Upper lobe of left lung (tissue), 6 donors: ENCODE measurements at regions not wholly inside any gene's neighbourhood (a gene's known extent, or its start where the extent isn't known, plus 50 kb on each side); places are given as distances from the start of the nearest gene placed in this dataset.

Source experiments
- ATAC-seq, 2 donors: fragments of 200-7000 bp; cut with Tn5 transposase; one replicate each; pipeline ENCODE4 v1.9.1; 2022; ENCODE audit warnings: mild to moderate bottlenecking in 2 of 2, moderate library complexity in 2 of 2; ENCODE audit not compliant: low FRiP score in 2 of 2
- DNase-seq, 2 donors: peaks; one replicate each; pipeline ENCODE4 v3.0.0-alpha.2; 2019 to 2020
- H3K27ac ChIP-seq, 4 donors: fragments of 200-600 bp; sonication (generic); one replicate each; pipeline ENCODE4 v1.5.1; 2016 to 2019
- H3K27me3 ChIP-seq, 4 donors: fragments of 200-600 bp; sonication (generic); one replicate each; pipeline ENCODE4 v1.5.1; 2017 to 2019
- H3K36me3 ChIP-seq, 4 donors: fragments of 200-600 bp; sonication (generic); one replicate each; pipeline ENCODE4 v1.5.1; 2016 to 2019
- H3K4me1 ChIP-seq, 4 donors: fragments of 200-600 bp; sonication (generic); one replicate each; pipeline ENCODE4 v1.5.1; 2018 to 2019
- H3K4me3 ChIP-seq, 4 donors: fragments of 200-600 bp; sonication (generic); one replicate each; pipeline ENCODE4 v1.5.1; 2017 to 2019; ENCODE audit warnings: mild to moderate bottlenecking in 2 of 4, moderate library complexity in 1 of 4
- H3K9me3 ChIP-seq, 4 donors: fragments of 200-600 bp; sonication (generic); one replicate each; pipeline ENCODE4 v1.5.1; 2018 to 2019
- EP300 ChIP-seq, 4 donors: sonication (generic); formaldehyde crosslinking; IDR thresholded peaks; one replicate each; pipeline ENCODE4 v1.5.1; 2017; ENCODE audit warnings: antibody characterized with exemption in 4 of 4, control low read depth in 2 of 4
- POLR2A ChIP-seq, 4 donors: fragments of 450-650 bp; IDR thresholded peaks; one replicate each; pipeline ENCODE4 v1.5.1; 2016 to 2017; ENCODE audit warnings: antibody characterized with exemption in 4 of 4, mild to moderate bottlenecking in 2 of 4
- POLR2AphosphoS5 ChIP-seq, 2 donors: sonication (generic); formaldehyde crosslinking; IDR thresholded peaks; one replicate each; pipeline ENCODE4 v1.5.1; 2017; ENCODE audit warnings: antibody characterized with exemption in 2 of 2
- WGBS, 2 donors: methylation state at CpG; one replicate each; pipeline ENCODE4 v1.1.5; 2017 to 2018; 5-methylcytosine and 5-hydroxymethylcytosine counted together
- TF ChIP-seq, protein P1 (sequence below), 6 experiments: fragments of 450-650 bp in 4 of 6; fragments of 200-600 bp in 2 of 6; sonication (generic) in 2 of 6; IDR thresholded peaks; one replicate each; pipeline ENCODE4 v1.5.1; 2016 to 2019; ENCODE audit warnings: antibody characterized with exemption in 6 of 6
- donor health status: DM: no; HTN: no; CAD: no; lungs with moderate emphysema.
- donor health status: DM: no; HTN: yes; CAD: no; lungs with severe emphysema.

DNA sequence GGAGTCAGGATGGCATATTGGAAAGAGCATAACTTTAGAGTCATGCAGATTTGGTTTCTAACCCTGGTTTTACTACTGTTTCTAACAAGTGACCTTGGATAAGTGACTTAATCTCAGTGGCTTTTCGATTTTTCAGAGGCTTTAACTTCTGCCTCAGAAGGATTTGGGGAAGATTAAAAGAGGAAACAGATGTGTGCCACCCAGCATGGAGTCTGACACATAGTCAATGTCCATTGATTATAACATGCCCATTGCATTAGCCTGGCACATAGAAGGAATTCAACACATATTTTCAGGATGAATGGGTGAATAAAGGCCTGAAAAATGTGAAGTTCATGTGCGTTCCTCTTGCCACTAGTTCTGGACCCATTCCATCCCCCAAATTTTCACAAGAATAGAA lies 438.2 kb downstream of the EPHA4 start:
- TF ChIP-seq, protein P1, sequence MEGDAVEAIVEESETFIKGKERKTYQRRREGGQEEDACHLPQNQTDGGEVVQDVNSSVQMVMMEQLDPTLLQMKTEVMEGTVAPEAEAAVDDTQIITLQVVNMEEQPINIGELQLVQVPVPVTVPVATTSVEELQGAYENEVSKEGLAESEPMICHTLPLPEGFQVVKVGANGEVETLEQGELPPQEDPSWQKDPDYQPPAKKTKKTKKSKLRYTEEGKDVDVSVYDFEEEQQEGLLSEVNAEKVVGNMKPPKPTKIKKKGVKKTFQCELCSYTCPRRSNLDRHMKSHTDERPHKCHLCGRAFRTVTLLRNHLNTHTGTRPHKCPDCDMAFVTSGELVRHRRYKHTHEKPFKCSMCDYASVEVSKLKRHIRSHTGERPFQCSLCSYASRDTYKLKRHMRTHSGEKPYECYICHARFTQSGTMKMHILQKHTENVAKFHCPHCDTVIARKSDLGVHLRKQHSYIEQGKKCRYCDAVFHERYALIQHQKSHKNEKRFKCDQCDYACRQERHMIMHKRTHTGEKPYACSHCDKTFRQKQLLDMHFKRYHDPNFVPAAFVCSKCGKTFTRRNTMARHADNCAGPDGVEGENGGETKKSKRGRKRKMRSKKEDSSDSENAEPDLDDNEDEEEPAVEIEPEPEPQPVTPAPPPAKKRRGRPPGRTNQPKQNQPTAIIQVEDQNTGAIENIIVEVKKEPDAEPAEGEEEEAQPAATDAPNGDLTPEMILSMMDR (IDR thresholded peaks at IDR 0.05) = no peak
- TF ChIP-seq POLR2A (IDR thresholded peaks at IDR 0.05) = no peak
- H3K27me3 ChIP-seq = no peaks in the 10 kb centered on the region
- DNase-seq (no peak), ATAC-seq (no peak)
- no peaks in the 10 kb centered on the region for H3K9me3 ChIP-seq
- no peak overlapping the region for H3K27ac ChIP-seq
- no peak overlapping the region for H3K4me3 ChIP-seq
- 68 to 83% methylated on average over 2 of the region's 2 CpGs for WGBS, 2 donors
- no peaks in the 10 kb centered on the region for H3K36me3 ChIP-seq
- H3K4me1 ChIP-seq = no peaks in the 10 kb centered on the region

DNA sequence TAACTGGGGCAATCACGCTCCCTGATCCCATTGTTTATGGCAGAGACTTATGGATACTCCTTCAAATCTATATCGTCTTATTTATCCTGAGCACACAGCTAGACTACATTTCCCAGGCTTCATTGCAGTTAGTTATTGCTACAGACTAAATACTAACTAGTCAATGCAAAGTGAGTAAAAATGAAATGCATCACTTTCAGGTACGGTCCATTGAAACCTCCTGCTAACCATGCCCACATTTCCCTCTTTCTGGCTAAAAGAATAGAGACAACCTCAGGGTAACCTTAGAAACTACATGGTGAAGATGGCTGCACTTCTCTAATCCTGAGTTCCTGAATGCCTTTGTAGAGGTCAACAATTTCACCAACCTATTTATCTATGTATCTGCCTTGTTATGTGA lies 437.4 kb downstream of the EPHA4 start:
- Histone ChIP-seq H3K9me3 (no peaks in the 10 kb centered on the region), H3K4me1 (no peaks in the 10 kb centered on the region), H3K4me3 (no peak overlapping the region), H3K27ac (no peak overlapping the region), H3K36me3 (no peaks in the 10 kb centered on the region), H3K27me3 (no peaks in the 10 kb centered on the region)
- WGBS, 2 donors = 89 to 95% methylated on average over 3 of the region's 3 CpGs
- ATAC-seq (no peak), DNase-seq (no peak)
- TF ChIP-seq EP300 (IDR thresholded peaks at IDR 0.05) (no peak), POLR2A (IDR thresholded peaks at IDR 0.05) (no peak), POLR2AphosphoS5 (IDR thresholded peaks at IDR 0.05) (no peak)
- TF ChIP-seq, protein P1 (IDR thresholded peaks at IDR 0.05) = no peak

DNA sequence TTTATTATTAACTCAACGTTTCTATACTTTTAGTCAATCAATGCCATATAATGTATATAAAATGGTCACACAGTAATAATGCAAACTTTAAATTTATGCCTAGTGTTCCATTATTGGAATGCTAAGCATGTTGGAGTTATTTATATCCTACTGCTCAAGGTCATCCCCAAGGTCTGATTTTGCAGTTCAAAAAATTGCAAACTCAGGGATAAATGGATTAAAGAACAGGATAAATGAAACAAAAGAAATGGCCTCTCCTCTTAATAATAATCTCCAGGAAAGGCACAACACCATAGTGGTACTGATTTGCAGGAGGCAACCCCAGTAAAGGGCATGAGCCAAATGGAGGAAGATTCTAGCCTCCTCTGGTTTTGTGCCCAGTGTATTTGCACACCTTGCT lies 436.4 kb downstream of the EPHA4 start:
- no peak for TF ChIP-seq POLR2A (IDR thresholded peaks at IDR 0.05)
- TF ChIP-seq, protein P1 (IDR thresholded peaks at IDR 0.05) = no peak
- TF ChIP-seq EP300 (IDR thresholded peaks at IDR 0.05) = no peak
- no peak for TF ChIP-seq POLR2AphosphoS5 (IDR thresholded peaks at IDR 0.05)
- no peak for ATAC-seq
- WGBS, 2 donors = 55 to 74% methylated on average over 1 of the region's 1 CpG

DNA sequence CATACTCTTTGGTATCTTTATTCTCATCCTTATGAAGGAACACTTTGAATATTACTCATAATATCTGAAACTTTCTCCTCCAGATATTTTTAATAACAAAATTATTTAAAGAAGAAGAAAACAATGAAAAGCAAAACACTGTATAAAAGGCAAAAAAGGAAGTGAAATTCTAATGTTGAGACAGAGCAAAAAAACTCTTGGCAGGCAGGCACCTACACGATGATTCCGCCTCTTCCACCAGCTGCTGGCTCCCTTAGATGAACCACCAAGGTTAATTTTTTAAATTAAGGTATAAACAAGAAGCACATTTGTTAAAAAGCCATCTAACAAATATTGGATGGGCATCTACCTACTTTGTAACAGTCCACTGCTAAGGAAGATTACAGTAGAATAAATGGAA lies 434.7 kb downstream of the EPHA4 start:
- ATAC-seq (no peak), DNase-seq (no peak)
- Histone ChIP-seq H3K4me1 (no peaks in the 10 kb centered on the region), H3K9me3 (no peaks in the 10 kb centered on the region), H3K27me3 (no peaks in the 10 kb centered on the region), H3K4me3 (no peak overlapping the region), H3K27ac (no peak overlapping the region), H3K36me3 (no peaks in the 10 kb centered on the region)
- WGBS, 2 donors = 75 to 85% methylated on average over 2 of the region's 2 CpGs
- TF ChIP-seq POLR2A (IDR thresholded peaks at IDR 0.05) = no peak
- TF ChIP-seq, protein P1 (IDR thresholded peaks at IDR 0.05) = no peak
- TF ChIP-seq POLR2AphosphoS5 (IDR thresholded peaks at IDR 0.05) = no peak
- no peak for TF ChIP-seq EP300 (IDR thresholded peaks at IDR 0.05)

More for the DNA sequence above, 436.4 kb downstream of the EPHA4 start:
- Histone ChIP-seq H3K27ac (no peak overlapping the region), H3K27me3 (no peaks in the 10 kb centered on the region), H3K4me1 (no peaks in the 10 kb centered on the region), H3K9me3 (no peaks in the 10 kb centered on the region), H3K4me3 (no peak overlapping the region), H3K36me3 (no peaks in the 10 kb centered on the region)
- DNase-seq = no peak

DNA sequence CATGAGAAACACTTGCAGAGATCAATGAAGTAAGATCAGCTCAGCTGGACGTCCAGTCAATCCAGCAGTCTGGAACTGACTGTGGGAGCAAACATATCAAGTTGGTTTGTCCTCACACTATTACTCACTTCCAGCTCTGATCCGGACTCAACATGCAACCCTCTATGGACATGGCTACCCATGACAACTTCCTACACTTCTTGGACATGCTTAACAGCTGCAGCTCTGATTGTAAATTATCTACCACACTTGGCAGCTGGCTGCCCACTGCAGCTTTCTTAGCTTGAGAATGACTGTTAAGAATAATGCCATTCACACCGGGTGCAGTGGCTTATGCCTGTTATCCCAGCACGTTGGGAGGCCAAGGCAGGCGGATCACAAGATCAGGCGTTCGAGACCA lies 429.8 kb downstream of the EPHA4 start:
- ATAC-seq (no peak), DNase-seq (no peak)
- Histone ChIP-seq H3K9me3 (peaks cover 0 to 4% (median 0%) of the 10 kb centered on the region in 4 donors), H3K36me3 (no peaks in the 10 kb centered on the region), H3K4me1 (no peaks in the 10 kb centered on the region), H3K27me3 (no peaks in the 10 kb centered on the region), H3K4me3 (no peak overlapping the region), H3K27ac (no peak overlapping the region)
- WGBS, 2 donors = 86 to 92% methylated on average over 7 of the region's 7 CpGs
- TF ChIP-seq, protein P1 (IDR thresholded peaks at IDR 0.05) = no peak
- TF ChIP-seq POLR2A (IDR thresholded peaks at IDR 0.05) (no peak), EP300 (IDR thresholded peaks at IDR 0.05) (no peak), POLR2AphosphoS5 (IDR thresholded peaks at IDR 0.05) (no peak)
